ENCODE measurements at regions not wholly inside any gene's neighbourhood (a gene's known extent, or its start where the extent isn't known, plus 50 kb on each side); places are given as distances from the start of the nearest gene placed in this dataset.

GRCh38 chr7:155998766-155999630 is 186.7 kb upstream of the SHH start:
- no peak overlapping the region for H3K4me3 ChIP-seq
- no peak overlapping the region for H3K27ac ChIP-seq

DNA sequence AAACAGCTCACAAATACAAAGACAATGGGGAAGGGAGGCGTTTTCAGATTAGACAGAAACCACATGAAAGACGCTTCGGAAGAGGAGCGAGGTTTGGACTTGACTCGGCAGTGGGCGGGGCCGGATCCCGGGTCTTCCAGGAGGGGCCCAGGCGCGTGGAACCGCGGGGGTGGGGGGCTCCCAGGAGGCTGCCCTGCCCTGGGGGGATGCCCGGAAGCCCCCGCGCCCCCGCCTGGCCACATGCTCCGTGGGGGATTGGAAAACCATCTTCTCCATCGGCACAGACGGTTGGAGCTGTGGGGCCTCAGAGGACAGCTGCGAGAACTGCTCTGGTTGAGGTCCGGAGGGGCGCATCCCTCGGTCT is 186.0 kb upstream of the SHH start:
- no peak overlapping the region for H3K4me3 ChIP-seq
- no peak overlapping the region for H3K27ac ChIP-seq

GRCh38 chr7:155997431-155998327 is 185.4 kb upstream of the SHH start:
- Histone ChIP-seq H3K4me3 (no peak overlapping the region), H3K27ac (no peak overlapping the region)

GRCh38 chr7:155996718-155997280 is 184.5 kb upstream of the SHH start:
- Histone ChIP-seq H3K4me3 (no peak overlapping the region), H3K27ac (no peak overlapping the region)

DNA sequence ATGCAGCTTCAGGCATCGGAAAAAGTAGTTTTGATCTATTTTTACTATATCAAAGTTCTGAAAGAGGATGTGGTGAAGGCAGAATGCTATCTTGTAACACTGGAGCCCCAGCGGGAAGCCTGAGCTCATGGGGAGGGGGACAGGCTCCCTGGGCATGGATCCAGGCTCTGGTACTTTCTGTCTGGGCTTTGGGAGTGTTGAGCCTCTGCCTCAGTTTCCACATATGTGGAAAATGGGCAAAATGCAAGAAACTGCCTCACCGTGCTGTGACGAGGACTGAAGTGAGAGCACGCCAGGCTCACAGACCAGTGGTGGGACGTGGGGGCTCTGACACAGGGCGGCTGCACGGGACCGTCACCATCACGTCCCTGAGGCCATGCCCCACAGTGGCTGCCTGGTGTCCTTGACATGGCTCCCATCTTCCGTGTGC is 182.9 kb upstream of the SHH start:
- H3K4me3 ChIP-seq, result no peak overlapping the region
- no peak overlapping the region for H3K27ac ChIP-seq

DNA sequence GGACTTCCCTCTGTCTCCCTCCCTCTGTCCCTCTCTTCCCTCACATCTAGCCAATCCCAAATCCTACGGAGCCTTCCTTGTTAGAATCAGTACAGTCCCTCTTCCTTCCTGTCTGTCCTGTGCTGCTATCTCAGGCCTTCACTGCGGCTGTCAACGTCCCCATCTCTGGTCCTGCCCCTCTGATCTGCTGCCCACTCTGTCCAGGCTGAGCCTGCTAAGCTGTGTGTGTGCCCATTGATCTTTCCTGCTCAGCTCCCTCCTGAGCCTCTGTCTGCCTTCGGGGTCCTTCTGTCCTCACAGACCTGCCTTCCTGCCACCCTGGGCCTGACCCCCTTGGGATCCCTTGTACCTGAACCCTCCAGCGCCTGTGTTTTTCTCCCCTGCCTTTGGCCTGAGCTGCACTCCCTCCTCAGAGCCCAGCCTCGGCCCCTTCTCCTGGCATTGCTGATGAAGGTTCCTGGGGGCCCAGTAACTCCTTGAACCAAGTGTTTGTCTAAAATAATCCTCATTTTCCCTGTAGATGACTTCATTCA is 182.1 kb upstream of the SHH start:
- Histone ChIP-seq H3K4me3 (no peak overlapping the region), H3K27ac (no peak overlapping the region)

DNA sequence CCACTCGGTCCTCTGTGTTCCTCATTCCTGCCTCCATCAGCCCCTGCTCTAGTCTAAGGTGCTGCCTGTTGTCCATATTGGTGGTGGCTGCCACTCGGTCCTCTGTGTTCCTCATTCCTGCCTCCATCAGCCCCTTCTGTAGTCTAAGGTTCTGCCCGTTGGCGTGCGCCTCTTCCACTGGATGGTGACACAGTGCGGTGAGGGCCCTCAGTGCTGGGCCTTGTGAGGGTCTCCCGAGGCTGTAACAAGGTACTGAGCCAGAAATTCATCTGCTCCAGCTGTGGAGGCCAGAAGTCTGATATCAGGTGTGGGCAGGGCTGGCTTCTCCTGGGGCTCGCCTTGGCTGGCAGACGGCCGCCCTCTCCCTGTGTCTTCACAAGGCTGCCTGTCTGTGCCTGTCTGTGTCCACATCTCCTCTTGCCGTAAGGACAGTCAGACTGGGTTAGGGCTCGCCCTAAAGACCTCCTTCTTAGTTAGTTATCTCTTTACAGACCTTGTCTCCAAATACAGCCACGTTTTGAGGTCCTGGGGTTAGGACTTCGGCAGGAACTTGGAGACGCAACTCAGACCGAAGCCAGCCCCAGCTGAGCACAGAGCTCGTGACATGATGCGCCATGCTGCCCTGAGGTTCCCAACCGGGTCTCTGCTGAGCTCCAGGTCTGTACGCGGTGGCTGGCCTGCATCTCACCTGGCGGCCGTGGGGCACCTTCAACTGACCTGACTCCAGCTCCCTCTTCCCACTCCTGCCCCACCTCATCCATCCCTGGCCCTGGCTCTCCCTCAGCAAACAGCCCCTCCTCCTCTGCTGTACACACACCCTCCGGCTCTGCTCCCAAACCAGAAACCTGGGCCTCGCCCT is 181.4 kb upstream of the SHH start:
- Histone ChIP-seq H3K27ac (no peak overlapping the region), H3K4me3 (no peak overlapping the region)

GRCh38 chr7:155992974-155993373 is 180.7 kb upstream of the SHH start:
- Histone ChIP-seq H3K27ac (no peak overlapping the region), H3K4me3 (no peak overlapping the region)

- H3K4me3 ChIP-seq, result no peak overlapping the region
- H3K27ac ChIP-seq, result no peak overlapping the region
These were observed 180.3 kb upstream of the SHH start for GRCh38 chr7:155992538-155992937.

DNA sequence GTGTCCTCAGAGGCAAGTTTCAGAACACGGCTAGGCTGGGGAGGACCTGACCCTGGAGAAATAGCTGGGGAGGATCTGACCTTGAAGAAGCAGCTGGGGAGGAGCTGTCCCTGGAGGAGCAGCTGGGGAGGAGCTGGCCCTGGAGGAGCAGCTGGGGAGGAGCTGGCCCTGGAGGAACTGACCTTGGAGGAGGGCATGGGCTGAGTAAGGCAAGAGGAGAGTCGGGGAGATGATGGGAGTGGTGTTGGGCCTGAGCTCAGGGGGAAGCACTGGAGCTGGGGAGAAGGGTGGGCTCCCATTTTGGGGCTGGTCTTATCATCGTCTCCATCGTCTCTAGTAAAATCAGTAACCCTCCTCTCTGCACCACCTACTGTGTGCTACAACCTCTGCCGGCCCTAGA is 179.8 kb upstream of the SHH start:
- H3K27ac ChIP-seq, result no peak overlapping the region
- no peak overlapping the region for H3K4me3 ChIP-seq

DNA sequence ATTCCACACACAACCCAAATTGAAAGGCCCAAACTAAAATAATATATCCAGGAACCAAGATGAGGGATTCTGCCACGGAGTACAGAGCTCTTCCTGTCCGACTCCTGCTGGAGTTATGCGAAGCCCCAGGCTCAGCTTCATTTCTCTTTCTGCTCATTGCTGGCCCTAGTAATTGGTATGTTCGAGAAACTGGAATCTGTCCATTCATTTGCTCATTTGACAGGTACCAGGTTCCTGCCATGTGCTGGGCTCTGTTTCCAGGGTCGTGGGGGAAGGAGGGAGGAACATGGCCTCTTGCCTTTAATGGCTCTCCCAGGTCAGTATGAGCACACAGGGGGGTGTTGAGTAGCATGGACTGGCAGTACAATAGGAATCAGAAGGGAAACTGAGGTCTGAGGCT is 179.2 kb upstream of the SHH start:
- no peak overlapping the region for H3K4me3 ChIP-seq
- no peak overlapping the region for H3K27ac ChIP-seq

DNA sequence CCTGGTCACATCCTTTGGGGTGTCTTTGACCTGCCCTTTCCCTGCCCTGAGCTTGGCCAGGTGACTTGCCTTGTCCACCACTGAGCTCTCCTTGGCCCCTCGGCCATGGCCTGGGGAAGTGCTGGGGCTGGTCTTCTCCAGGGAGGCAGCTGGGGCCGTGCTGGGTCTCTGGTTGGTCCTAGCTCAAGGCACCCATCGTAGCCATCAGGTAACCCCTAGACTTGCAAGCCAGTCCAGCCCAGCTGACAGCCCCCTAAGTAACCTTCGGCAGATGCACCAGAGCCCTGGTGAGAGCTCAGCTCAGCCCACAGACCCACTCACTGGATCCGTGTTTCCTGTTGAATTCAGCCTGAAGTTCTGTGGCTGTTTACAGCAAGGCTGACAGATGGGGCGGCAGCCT is 176.2 kb upstream of the SHH start:
- Histone ChIP-seq H3K27ac (no peak overlapping the region), H3K4me3 (no peak overlapping the region)

DNA sequence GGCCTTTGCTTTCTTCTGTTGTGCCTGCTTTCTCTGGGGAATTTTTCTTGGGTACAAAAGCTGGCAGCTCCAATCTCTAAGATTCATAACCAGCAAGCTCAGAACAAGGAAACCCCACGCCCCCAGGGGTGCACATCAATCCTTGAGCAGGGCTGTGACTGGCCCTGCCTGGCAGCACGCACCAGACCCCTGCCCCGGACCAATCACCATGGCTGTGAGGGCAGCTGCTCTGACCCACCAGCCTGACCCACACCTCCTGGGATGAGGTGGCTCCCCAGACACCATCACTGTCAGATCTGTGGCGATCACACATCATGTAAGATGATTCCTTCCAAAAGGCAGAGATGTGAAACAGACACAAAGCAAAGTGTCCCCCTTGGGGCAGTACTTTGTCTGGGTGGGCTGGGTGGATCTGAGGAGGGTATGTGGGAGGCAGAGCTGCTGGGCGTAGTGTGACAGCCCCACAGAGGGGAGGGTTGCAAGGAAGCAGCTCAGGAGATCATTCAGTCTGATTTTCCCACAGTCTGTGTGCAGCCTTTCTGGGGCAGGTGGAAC is 175.5 kb upstream of the SHH start:
- Histone ChIP-seq H3K27ac (no peak overlapping the region), H3K4me3 (no peak overlapping the region)

DNA sequence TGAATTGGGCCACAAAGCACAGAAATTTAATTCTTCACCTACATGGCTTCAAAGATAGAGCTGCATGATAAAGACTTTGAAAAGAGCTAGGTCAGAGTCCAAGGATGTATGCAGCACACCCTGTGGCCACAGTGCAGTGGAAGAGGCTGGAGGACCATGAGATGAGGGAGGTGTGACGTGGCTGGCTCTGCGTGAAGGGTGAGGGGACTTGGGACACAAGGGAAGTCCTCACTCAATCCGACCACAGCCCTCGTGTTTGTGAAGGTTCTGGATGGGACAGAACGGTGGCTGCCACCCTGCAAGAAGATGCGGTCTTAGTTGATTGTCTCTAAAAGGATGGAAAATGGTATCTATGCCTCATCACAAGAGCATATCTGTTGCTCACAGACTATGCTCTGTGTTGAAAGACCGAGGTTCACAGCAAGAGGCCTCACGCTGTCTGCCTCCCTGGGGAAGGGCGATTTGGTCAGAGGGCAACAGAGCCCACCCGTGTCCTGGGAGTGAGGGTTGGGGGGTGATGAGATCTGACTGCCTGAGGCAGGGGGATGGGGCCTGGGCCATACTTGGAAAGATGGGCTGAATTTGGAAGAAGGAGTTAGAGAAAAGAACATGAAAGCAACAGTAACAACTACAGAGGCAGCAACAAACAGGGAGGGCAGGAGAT is 174.4 kb upstream of the SHH start:
- Histone ChIP-seq H3K4me3 (no peak overlapping the region), H3K27ac (no peak overlapping the region)

DNA sequence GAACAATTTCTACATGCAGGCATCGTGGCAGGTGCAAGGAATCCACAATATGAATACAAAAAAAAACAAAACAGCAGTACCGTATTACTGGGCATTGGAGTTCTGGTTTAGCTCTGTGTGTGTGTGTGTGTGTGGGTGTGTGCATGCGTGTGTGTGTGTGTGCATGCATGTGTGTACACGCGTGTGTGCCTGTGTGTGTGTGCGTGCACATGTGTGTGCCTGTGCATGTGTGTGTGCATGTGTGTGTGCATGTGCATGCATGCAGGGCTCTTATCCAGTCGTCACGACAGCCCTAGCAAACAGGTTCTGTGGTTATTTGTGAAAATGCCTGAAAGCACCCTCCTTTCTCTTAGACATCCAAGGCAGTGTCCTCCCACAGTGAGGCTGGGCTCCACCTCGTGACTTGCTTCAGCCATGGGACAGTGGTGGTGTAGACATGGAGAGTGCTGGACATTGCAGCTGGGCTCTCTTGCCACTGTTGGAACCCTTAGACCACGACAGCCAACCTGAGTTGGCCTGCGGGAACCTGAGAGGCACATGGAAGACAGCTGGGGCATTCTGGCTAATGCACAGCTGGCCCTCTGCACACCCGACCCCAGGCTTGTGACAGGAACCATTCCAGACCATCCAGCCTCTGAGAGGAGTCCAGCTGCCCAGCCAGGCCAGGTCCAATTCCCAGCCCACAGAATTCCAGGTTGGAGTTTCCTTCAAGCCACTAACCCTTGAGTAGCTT is 173.4 kb upstream of the SHH start:
- Histone ChIP-seq H3K4me3 (no peak overlapping the region), H3K27ac (no peak overlapping the region)

DNA sequence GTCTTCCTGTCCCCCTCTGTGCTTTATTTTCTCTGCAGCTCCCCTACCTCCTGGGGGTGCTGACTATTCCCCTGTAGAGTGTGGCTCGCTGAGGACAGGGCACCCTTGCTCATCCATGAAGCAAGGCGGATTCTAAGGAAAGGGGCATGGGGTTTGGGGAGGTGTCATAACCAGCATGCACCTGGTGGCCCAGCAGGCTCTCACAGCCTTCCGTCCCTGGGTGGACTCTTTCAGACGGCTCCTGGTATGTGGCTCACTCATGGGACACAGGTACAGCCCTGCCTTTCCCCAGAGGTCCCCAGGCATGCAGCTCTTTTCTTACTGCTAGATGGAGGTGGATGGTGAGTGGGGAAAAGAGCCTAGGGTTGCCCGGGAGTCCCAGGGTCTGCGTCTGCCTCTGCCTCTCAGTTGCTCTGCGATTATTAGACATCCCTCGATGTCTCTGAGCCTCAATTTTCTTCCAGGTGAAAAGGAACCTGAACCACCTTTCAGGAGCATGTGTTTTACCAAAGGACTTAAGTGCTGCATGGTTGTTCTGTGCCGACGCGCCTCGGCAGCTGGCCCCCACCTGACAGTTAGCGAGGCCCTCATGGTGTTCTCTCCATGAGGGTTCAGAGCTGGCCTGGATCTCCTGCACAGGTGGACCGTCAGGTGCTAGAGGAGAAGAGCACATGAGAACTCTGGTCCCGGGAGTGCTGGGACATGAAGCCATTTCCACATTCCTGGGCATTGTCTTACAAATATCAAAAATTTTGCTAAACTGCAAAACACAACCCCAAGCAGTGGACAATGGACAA is 172.5 kb upstream of the SHH start:
- no peak overlapping the region for H3K27ac ChIP-seq
- H3K4me3 ChIP-seq, result no peak overlapping the region

DNA sequence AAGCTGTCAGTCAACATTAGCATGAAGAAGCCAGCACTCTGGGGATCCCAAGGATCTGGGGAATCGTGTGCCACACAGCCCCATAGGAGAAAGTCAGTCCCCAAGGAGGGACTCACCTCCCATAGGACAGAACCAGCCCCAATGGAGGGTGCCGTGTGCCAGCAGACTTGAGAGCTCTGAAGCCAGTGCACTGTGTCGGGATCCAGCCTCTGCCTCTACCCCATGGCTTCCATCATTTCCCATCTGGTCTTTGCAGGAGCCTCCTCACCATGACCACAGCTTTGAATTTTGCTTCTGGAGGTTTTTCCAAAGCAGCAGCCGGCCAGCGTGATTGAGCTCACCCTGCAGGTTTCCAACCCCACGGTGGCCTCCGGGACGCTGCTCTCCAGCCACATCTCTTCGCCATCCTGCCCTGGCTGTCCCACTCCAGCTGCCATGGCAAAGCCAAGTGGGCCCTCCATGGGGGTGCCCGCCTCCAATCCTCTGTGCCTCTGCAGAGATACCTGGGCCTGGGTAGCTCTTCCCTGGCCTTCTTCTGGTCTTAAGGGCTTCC is 171.8 kb upstream of the SHH start:
- Histone ChIP-seq H3K4me3 (no peak overlapping the region), H3K27ac (no peak overlapping the region)
